GM12878 (cell line): ENCODE measurements at regions not wholly inside any gene's neighbourhood (a gene's known extent, or its start where the extent isn't known, plus 50 kb on each side); places are given as distances from the start of the nearest gene placed in this dataset.

ENCODE experiments used
- ATAC-seq: fragments of 200-7000 bp; cut with Tn5 transposase; 3 replicates; pipeline ENCODE4 v1.9.1; 2020; ENCODE audit warnings: mild to moderate bottlenecking, moderate library complexity
- BruUV-seq: library from RNA; stranded (reverse); fragments of 400-500 nt; replicated peaks from 2 replicates; lab custom pipeline; 2021; lab: Mats Ljungman, UMichigan
- CTCF ChIA-PET: fragments of 300-600 bp; sonication (Branson Sonifier 250); formaldehyde crosslinking; extraction: SDS; loops from one replicate; lab custom pipeline; 2021; ENCODE audit warnings: inconsistent platforms; lab: Yijun Ruan, JAX
- POLR2A ChIA-PET: fragments of 350-600 bp; formaldehyde crosslinking; extraction: SDS; loops from one replicate; lab custom pipeline; 2021; ENCODE audit warnings: inconsistent platforms; lab: Charles Lee
- RAD21 ChIA-PET: fragments of 300-600 bp; sonication (Branson Sonifier 250); formaldehyde crosslinking; loops from one replicate; lab custom pipeline; 2023; ENCODE audit warnings: antibody characterized with exemption; ENCODE audit not compliant: unreplicated experiment; lab: Charles Lee
- SMC1A ChIA-PET: fragments of 300-600 bp; sonication (Branson Sonifier 250); formaldehyde crosslinking; loops from one replicate; lab custom pipeline; 2023; ENCODE audit not compliant: unreplicated experiment, uncharacterized antibody; lab: Charles Lee
- DNase-seq: peaks from one replicate; pipeline ENCODE4 v3.0.0-alpha.2; 2011; ENCODE audit warnings: low read depth, low spot score
- FAIRE-seq: peaks from 3 replicates; lab custom pipeline; 2011; peaks lifted over from hg19 to GRCh38; lab: Jason Lieb, UNC
- H2AFZ ChIP-seq: 2 replicates; pipeline ENCODE4 v1.6.0; 2011; ENCODE audit warnings: low read depth, low read length, control low read depth; ENCODE audit not compliant: control insufficient read depth
- H3K27ac ChIP-seq: 2 replicates; pipeline ENCODE4 v1.5.1; 2011; ENCODE audit warnings: control low read depth; ENCODE audit not compliant: control insufficient read depth, insufficient read depth
- H3K27me3 ChIP-seq, 2 experiments: replicated peaks in 1 of 2; 2 replicates each; pipeline versions ENCODE4 v1.6.0 to v1.6.1; 2011; ENCODE audit warnings: low read length in 1 of 2; ENCODE audit not compliant: control insufficient read depth in 2 of 2, insufficient read depth in 2 of 2
- H3K36me3 ChIP-seq, 2 experiments: 2 replicates each; pipeline ENCODE4 v1.5.1; 2011; ENCODE audit warnings: low read length in 1 of 2; ENCODE audit not compliant: control insufficient read depth in 2 of 2, insufficient read depth in 2 of 2
- H3K4me1 ChIP-seq: 2 replicates; pipeline ENCODE4 v1.6.1; 2011; ENCODE audit warnings: mild to moderate bottlenecking, low read length, moderate library complexity, mixed read lengths; ENCODE audit not compliant: control insufficient read depth, insufficient read depth
- H3K4me2 ChIP-seq: 2 replicates; pipeline ENCODE4 v1.6.0; 2011; ENCODE audit warnings: control low read depth; ENCODE audit not compliant: control insufficient read depth, insufficient read depth
- H3K4me3 ChIP-seq: fragments of 200-600 bp; sonication (generic); 2 replicates; pipeline ENCODE4 v1.5.1; 2016
- H3K79me2 ChIP-seq: 2 replicates; pipeline ENCODE4 v1.6.0; 2011; ENCODE audit warnings: low read length; ENCODE audit not compliant: control insufficient read depth, insufficient read depth
- H3K9ac ChIP-seq: 2 replicates; pipeline ENCODE4 v1.8.0; 2011; ENCODE audit warnings: low read length, control low read depth, mixed read lengths; ENCODE audit not compliant: control insufficient read depth, insufficient read depth
- H3K9me3 ChIP-seq: replicated peaks from 3 replicates; pipeline ENCODE4 v1.5.1; 2011; ENCODE audit warnings: mild to moderate bottlenecking, low read length; ENCODE audit not compliant: control insufficient read depth, insufficient read depth
- H4K20me1 ChIP-seq: 2 replicates; pipeline ENCODE4 v1.6.0; 2011; ENCODE audit not compliant: control insufficient read depth, insufficient read depth
- ASH2L ChIP-seq: fragments of 300-600, 200-600 bp; sonication (generic); IDR thresholded peaks from 2 replicates; pipeline ENCODE4 v1.6.1; 2017; ENCODE audit warnings: low read depth, mild to moderate bottlenecking, borderline replicate concordance
- ATF3 ChIP-seq: IDR thresholded peaks from 2 replicates; pipeline ENCODE4 v1.6.1; 2011; ENCODE audit warnings: low read depth, mild to moderate bottlenecking, low read length, moderate library complexity, borderline replicate concordance; ENCODE audit errors: extremely low read depth
- ATF7 ChIP-seq: fragments of 450-650 bp; IDR thresholded peaks from 2 replicates; pipeline ENCODE4 v1.6.1; 2016; ENCODE audit warnings: low read depth, mild to moderate bottlenecking
- E2F4 ChIP-seq: IDR thresholded peaks from 2 replicates; pipeline ENCODE4 v1.6.1; 2012; ENCODE audit warnings: low read depth, low read length, improper control_type of control experiment
- HDAC6 ChIP-seq: fragments of 200-600 bp; sonication (generic); IDR thresholded peaks from one replicate; pipeline ENCODE4 v1.8.0; 2017; ENCODE audit warnings: antibody characterized with exemption; ENCODE audit not compliant: unreplicated experiment
- IKZF2 ChIP-seq, 2 experiments: fragments of 450-650 bp; IDR thresholded peaks; 2 replicates each; pipeline ENCODE4 v1.6.1; 2017; ENCODE audit warnings: mild to moderate bottlenecking in 2 of 2, moderate library complexity in 2 of 2
- IRF4 ChIP-seq: IDR thresholded peaks from 2 replicates; pipeline ENCODE4 v1.6.1; 2011; ENCODE audit warnings: low read depth, low read length
- JUND ChIP-seq: IDR thresholded peaks from 2 replicates; pipeline ENCODE4 v1.6.1; 2012; ENCODE audit warnings: low read depth, mild to moderate bottlenecking, low read length, improper control_type of control experiment, moderate library complexity
- MLLT1 ChIP-seq: fragments of 450-650 bp; IDR thresholded peaks from 2 replicates; pipeline ENCODE4 v1.6.1; 2016; ENCODE audit warnings: mild to moderate bottlenecking
- PBX3 ChIP-seq: IDR thresholded peaks from 2 replicates; pipeline ENCODE4 v1.6.1; 2011; ENCODE audit warnings: mild to moderate bottlenecking, low read depth, low read length, moderate library complexity; ENCODE audit not compliant: insufficient replicate concordance
- RAD21 ChIP-seq: IDR thresholded peaks from 2 replicates; pipeline ENCODE4 v1.6.1; 2011; ENCODE audit warnings: mild to moderate bottlenecking, low read depth, low read length, moderate library complexity; ENCODE audit not compliant: insufficient read depth
- SIX5 ChIP-seq: IDR thresholded peaks from 2 replicates; pipeline ENCODE4 v1.6.1; 2011; ENCODE audit warnings: mild to moderate bottlenecking, low read depth, low read length, moderate library complexity; ENCODE audit not compliant: severe bottlenecking
- SMC3 ChIP-seq: IDR thresholded peaks from 2 replicates; pipeline ENCODE4 v1.6.1; 2011; ENCODE audit warnings: low read length, improper control_type of control experiment, borderline replicate concordance
- SREBF2 ChIP-seq: IDR thresholded peaks from 2 replicates; pipeline ENCODE4 v1.6.1; 2012; ENCODE audit warnings: mild to moderate bottlenecking, low read length
- TCF12 ChIP-seq: IDR thresholded peaks from 2 replicates; pipeline ENCODE4 v1.6.1; 2011; ENCODE audit warnings: low read depth, mild to moderate bottlenecking, low read length
- USF2 ChIP-seq: IDR thresholded peaks from 2 replicates; pipeline ENCODE4 v1.6.1; 2011; ENCODE audit warnings: low read depth, low read length, improper control_type of control experiment, borderline replicate concordance
- YY1 ChIP-seq: IDR thresholded peaks from 2 replicates; pipeline ENCODE4 v1.6.1; 2011; ENCODE audit warnings: low read depth, mild to moderate bottlenecking, low read length
- ZSCAN29 ChIP-seq: fragments of 450-650 bp; IDR thresholded peaks from 2 replicates; pipeline ENCODE4 v1.6.1; 2017; ENCODE audit warnings: mild to moderate bottlenecking, moderate library complexity
- WGBS: methylation state at CpG from one replicate; pipeline ENCODE4 v1.1.6; 2016; ENCODE audit warnings: low lambda C conversion rate; ENCODE audit not compliant: insufficient replicate concordance, insufficient coverage; ENCODE audit errors: missing lambda C conversion rate; 5-methylcytosine and 5-hydroxymethylcytosine counted together
- in situ Hi-C: fragments of 300-500 bp; cut with MboI; formaldehyde crosslinking; loops from 9 replicates; pipeline ENCODE4 v1.14.3; 2018; ENCODE audit warnings: mixed read lengths
- intact Hi-C: fragments of 100-400 bp; cut with micrococcal nuclease; formaldehyde crosslinking; loops from one replicate; pipeline ENCODE4 v1.14.2; 2022; ENCODE audit not compliant: unreplicated experiment
- TF ChIP-seq, protein P1 (sequence below): fragments of 450-650 bp; IDR thresholded peaks from 2 replicates; pipeline ENCODE4 v1.6.1; 2017; ENCODE audit warnings: low read depth, mild to moderate bottlenecking, moderate library complexity

DNA sequence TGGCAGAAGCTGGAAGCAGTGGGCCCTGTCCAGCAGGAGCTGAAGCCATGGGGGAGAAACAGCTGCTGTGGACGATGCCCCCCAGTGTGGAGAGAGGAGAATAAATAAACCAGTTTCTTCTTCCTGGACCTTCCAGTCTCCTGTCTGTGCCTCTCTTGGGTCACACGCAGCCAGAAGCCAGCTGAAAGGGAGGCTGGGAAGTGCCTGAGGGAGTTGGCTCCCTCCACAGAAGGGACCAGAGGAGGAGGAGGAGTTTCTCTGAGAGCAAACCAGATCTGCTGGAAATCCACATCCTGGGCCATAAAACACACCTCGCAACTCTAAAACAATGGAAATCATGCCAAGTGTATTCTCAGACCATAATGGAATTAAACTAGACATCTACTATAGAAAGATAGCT lies 577.0 kb downstream of the CDH26 start (continued):
- TF ChIP-seq IRF4 (no peak), ATF3 (no peak), YY1 (no peak), E2F4 (no peak), PBX3 (no peak), ATF7 (no peak)
- TF ChIP-seq, protein P1, sequence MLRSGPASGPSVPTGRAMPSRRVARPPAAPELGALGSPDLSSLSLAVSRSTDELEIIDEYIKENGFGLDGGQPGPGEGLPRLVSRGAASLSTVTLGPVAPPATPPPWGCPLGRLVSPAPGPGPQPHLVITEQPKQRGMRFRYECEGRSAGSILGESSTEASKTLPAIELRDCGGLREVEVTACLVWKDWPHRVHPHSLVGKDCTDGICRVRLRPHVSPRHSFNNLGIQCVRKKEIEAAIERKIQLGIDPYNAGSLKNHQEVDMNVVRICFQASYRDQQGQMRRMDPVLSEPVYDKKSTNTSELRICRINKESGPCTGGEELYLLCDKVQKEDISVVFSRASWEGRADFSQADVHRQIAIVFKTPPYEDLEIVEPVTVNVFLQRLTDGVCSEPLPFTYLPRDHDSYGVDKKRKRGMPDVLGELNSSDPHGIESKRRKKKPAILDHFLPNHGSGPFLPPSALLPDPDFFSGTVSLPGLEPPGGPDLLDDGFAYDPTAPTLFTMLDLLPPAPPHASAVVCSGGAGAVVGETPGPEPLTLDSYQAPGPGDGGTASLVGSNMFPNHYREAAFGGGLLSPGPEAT, result no peak

DNA sequence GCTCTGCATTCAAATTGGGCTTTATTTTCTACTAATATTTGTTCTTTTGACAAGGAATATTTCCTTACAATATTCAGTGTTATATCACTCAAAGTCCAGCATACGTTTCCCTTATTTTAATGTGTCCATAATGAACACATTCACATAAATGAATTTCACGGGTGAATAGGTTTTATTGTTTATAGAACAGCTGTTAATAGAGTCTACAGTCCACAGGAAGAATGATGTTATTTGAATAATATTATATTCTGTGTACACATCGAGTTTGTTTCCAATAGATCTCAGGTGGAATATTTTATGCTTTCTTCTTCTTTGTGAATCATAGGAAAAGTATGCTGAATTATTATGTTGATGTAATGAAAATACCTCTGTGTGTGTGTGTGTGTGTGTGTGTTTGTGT lies 582.4 kb downstream of the CDH26 start:
- Histone ChIP-seq H3K9me3 (no peaks in the 10 kb centered on the region), H3K27ac (no peak overlapping the region), H3K36me3 (no peaks in the 10 kb centered on the region), H3K9ac (no peak overlapping the region), H3K4me1 (no peaks in the 10 kb centered on the region), H4K20me1 (no peaks in the 10 kb centered on the region), H2AFZ (no peak overlapping the region), H3K79me2 (no peaks in the 10 kb centered on the region), H3K27me3 (no peaks in the 10 kb centered on the region), H3K4me3 (no peak overlapping the region), H3K4me2 (no peak overlapping the region)
- CTCF ChIA-PET, result no interaction called here
- in situ Hi-C loops (no loop called here), intact Hi-C loops (no loop called here)
- BruUV-seq, result no TSS peak
- SMC1A ChIA-PET, result no interaction called here
- 21% methylated on average over 3 of the region's 3 CpGs for WGBS
- TF ChIP-seq JUND (no peak), USF2 (no peak), MLLT1 (no peak), SMC3 (no peak), SREBF2 (no peak), RAD21 (no peak), IKZF2 (IDR thresholded peaks at IDR 0.05) (no peak), SIX5 (no peak), ZSCAN29 (no peak), ASH2L (no peak), HDAC6 (no peak), TCF12 (no peak)
- DNase-seq (no peak), ATAC-seq (no peak), FAIRE-seq (no peak)
- POLR2A ChIA-PET, result no interaction called here
- RAD21 ChIA-PET, result no interaction called here
